Transverse colon (tissue), 4 donors: ENCODE measurements at regions not wholly inside any gene's neighbourhood (a gene's known extent, or its start where the extent isn't known, plus 50 kb on each side); places are given as distances from the start of the nearest gene placed in this dataset.

Experiments
- DNase-seq: peaks from one replicate; pipeline ENCODE4 v3.0.0-alpha.2; 2019
- H3K27ac ChIP-seq, 4 donors: fragments of 200-600 bp; sonication (generic); 2 replicates each; pipeline ENCODE4 v1.5.1; 2016 to 2018; ENCODE audit warnings: inconsistent platforms in 4 of 4
- H3K27me3 ChIP-seq: fragments of 200-600 bp; sonication (generic); 2 replicates; pipeline ENCODE4 v1.5.1; 2017; ENCODE audit warnings: inconsistent platforms
- H3K36me3 ChIP-seq, 4 donors: fragments of 200-600 bp; sonication (generic); 2 replicates each; pipeline ENCODE4 v1.5.1; 2017 to 2019; ENCODE audit warnings: inconsistent platforms in 4 of 4
- H3K4me1 ChIP-seq, 4 donors: fragments of 200-600 bp; sonication (generic); 2 replicates each; pipeline ENCODE4 v1.5.1; 2017 to 2020; ENCODE audit warnings: inconsistent platforms in 4 of 4
- H3K4me3 ChIP-seq, 4 donors: fragments of 200-600 bp; sonication (generic); 1 replicate in 1 of 4; 2 replicates in 3 of 4; pipeline versions ENCODE4 v1.5.1 to v1.6.1; 2017 to 2019; ENCODE audit warnings: inconsistent platforms in 4 of 4
- H3K9me3 ChIP-seq, 2 donors: fragments of 200-600 bp; sonication (generic); 2 replicates each; pipeline ENCODE4 v1.5.1; 2017 to 2019; ENCODE audit warnings: inconsistent platforms in 2 of 2
- CTCF ChIP-seq, 5 experiments: fragments of 200-600 bp in 3 of 5; fragments of 450-650 bp in 2 of 5; sonication (generic) in 3 of 5; IDR thresholded peaks; 1 replicate in 2 of 5; 2 replicates in 3 of 5; pipeline ENCODE4 v1.5.1; 2016 to 2017; ENCODE audit warnings: antibody characterized with exemption in 5 of 5, inconsistent platforms in 3 of 5, mild to moderate bottlenecking in 2 of 5, moderate library complexity in 1 of 5
- EP300 ChIP-seq: sonication (generic); formaldehyde crosslinking; IDR thresholded peaks from one replicate; pipeline ENCODE4 v1.6.1; 2017; ENCODE audit warnings: antibody characterized with exemption, low read depth
- POLR2A ChIP-seq: fragments of 450-650 bp; IDR thresholded peaks from one replicate; pipeline ENCODE4 v1.6.1; 2016; ENCODE audit warnings: antibody characterized with exemption, mild to moderate bottlenecking, moderate library complexity
- POLR2AphosphoS5 ChIP-seq, 3 donors: sonication (generic); formaldehyde crosslinking; IDR thresholded peaks; one replicate each; pipeline ENCODE4 v1.6.1; 2016; ENCODE audit warnings: antibody characterized with exemption in 3 of 3
- WGBS, 2 donors: methylation state at CpG; one replicate each; pipeline ENCODE4 v1.1.5; 2018; ENCODE audit warnings: low coverage in 1 of 2; 5-methylcytosine and 5-hydroxymethylcytosine counted together
- in situ Hi-C, 4 donors: fragments of 200-750 bp; cut with MboI; loops; one replicate each; pipeline versions ENCODE4 v1.15.0 to v1.15.1; 2017; ENCODE audit warnings: low sequenced_read_pairs in 3 of 4, low pct_ligation_motif_present in 1 of 4, low pct_unique_long_range_greater_than_20kb in 1 of 4
- intact Hi-C: fragments of 100-400 bp; cut with DNase I; formaldehyde crosslinking; loops from one replicate; pipeline ENCODE4 v1.15.1; 2023; ENCODE audit warnings: low total_unique reads

GRCh38 chr2:183671233-183671632, 547.0 kb downstream of the NUP35 start:
- peaks cover 0 to 2% (median 0%) of the 10 kb centered on the region in 4 donors for H3K4me1 ChIP-seq
- in situ Hi-C loops: no loop called here
- no peaks in the 10 kb centered on the region for H3K36me3 ChIP-seq

GRCh38 chr2:183678908-183679307, 554.7 kb downstream of the NUP35 start:
- Histone ChIP-seq H3K36me3 (no peaks in the 10 kb centered on the region), H3K9me3 (no peaks in the 10 kb centered on the region), H3K27ac (no peak overlapping the region), H3K27me3 (no peaks in the 10 kb centered on the region), H3K4me3 (no peak overlapping the region), H3K4me1 (no peaks in the 10 kb centered on the region)
- no peak for DNase-seq
- in situ Hi-C loops (no loop called here), intact Hi-C loops (no loop called here)
- TF ChIP-seq EP300 (no peak), CTCF (IDR thresholded peaks at IDR 0.05) (no peak), POLR2A (no peak), POLR2AphosphoS5 (IDR thresholded peaks at IDR 0.05) (no peak)
- WGBS, 2 donors: 80 to 82% methylated on average over 3 to 5 of the region's 5 CpGs

More at GRCh38 chr2:183671233-183671632, 547.0 kb downstream of the NUP35 start:
- 63 to 70% methylated on average over 2 of the region's 2 CpGs for WGBS, 2 donors
- H3K9me3 ChIP-seq: no peaks in the 10 kb centered on the region
- no peaks in the 10 kb centered on the region for H3K27me3 ChIP-seq
- intact Hi-C loops: no loop called here
- H3K4me3 ChIP-seq: no peak overlapping the region
- H3K27ac ChIP-seq: no peak overlapping the region
- no peak for DNase-seq
- TF ChIP-seq CTCF (IDR thresholded peaks at IDR 0.05) (no peak), EP300 (no peak), POLR2AphosphoS5 (IDR thresholded peaks at IDR 0.05) (no peak), POLR2A (no peak)

- in situ Hi-C loops: no loop called here
- TF ChIP-seq POLR2A (no peak), EP300 (no peak), POLR2AphosphoS5 (IDR thresholded peaks at IDR 0.05) (no peak), CTCF (IDR thresholded peaks at IDR 0.05) (no peak)
- Histone ChIP-seq H3K9me3 (peaks cover 0 to 3% of the 10 kb centered on the region in 2 donors), H3K27me3 (no peaks in the 10 kb centered on the region), H3K4me3 (no peak overlapping the region), H3K36me3 (no peaks in the 10 kb centered on the region), H3K27ac (no peak overlapping the region), H3K4me1 (no peaks in the 10 kb centered on the region)
- intact Hi-C loops: no loop called here
- DNase-seq: no peak
- WGBS, 2 donors: 69 to 75% methylated on average over 2 of the region's 2 CpGs
Observed at GRCh38 chr2:183680573-183680972, 556.3 kb downstream of the NUP35 start.

- TF ChIP-seq POLR2AphosphoS5 (IDR thresholded peaks at IDR 0.05): no peak
- TF ChIP-seq CTCF (IDR thresholded peaks at IDR 0.05): no peak
- TF ChIP-seq EP300: no peak
- no peak for TF ChIP-seq POLR2A
- 93 to 100% methylated on average over 2 of the region's 2 CpGs for WGBS, 2 donors
- no peaks in the 10 kb centered on the region for H3K4me1 ChIP-seq
- intact Hi-C loops (no loop called here), in situ Hi-C loops (no loop called here)
- peaks cover 0 to 3% of the 10 kb centered on the region in 2 donors for H3K9me3 ChIP-seq
- no peaks in the 10 kb centered on the region for H3K27me3 ChIP-seq
- DNase-seq: no peak
- no peak overlapping the region for H3K27ac ChIP-seq
- H3K4me3 ChIP-seq: no peak overlapping the region
- no peaks in the 10 kb centered on the region for H3K36me3 ChIP-seq
Observed at GRCh38 chr2:183684686-183685085, 560.4 kb downstream of the NUP35 start.
